T-helper 2 cell treated with Interferon-gamma antibody and Interleukin-4, amounts not matched to agents 5 μg/mL and 100 μg/mL, for 36 hours (primary cell): ENCODE measurements at regions not wholly inside any gene's neighbourhood (a gene's known extent, or its start where the extent isn't known, plus 50 kb on each side); places are given as distances from the start of the nearest gene placed in this dataset.
"Not testable (repeated sequence)": the region's sequence is repeated elsewhere in the genome, so short reads cannot be mapped to it uniquely, and the experiment has no call there.

ENCODE experiments used
- DNase-seq: peaks from one replicate; pipeline ENCODE4 v3.0.0; 2021; ENCODE audit warnings: low spot score
- H3K27ac Mint-ChIP-seq: one replicate; pipeline ENCODE4 v1.8.0; 2021; ENCODE audit warnings: mild to moderate bottlenecking, mixed read lengths
- H3K27me3 Mint-ChIP-seq: one replicate; pipeline ENCODE4 v1.8.0; 2021; ENCODE audit warnings: low read depth, mixed read lengths
- H3K36me3 Mint-ChIP-seq: one replicate; pipeline ENCODE4 v1.8.0; 2021; ENCODE audit warnings: low read depth, mixed read lengths
- H3K4me1 Mint-ChIP-seq: one replicate; pipeline ENCODE4 v1.8.0; 2021; ENCODE audit warnings: low read depth, mixed read lengths
- H3K4me3 Mint-ChIP-seq: one replicate; pipeline ENCODE4 v1.8.0; 2022; ENCODE audit warnings: mild to moderate bottlenecking, moderate library complexity, mixed read lengths
- H3K9me3 Mint-ChIP-seq: one replicate; pipeline ENCODE4 v1.8.0; 2021; ENCODE audit warnings: mixed read lengths

- no peaks in the 10 kb centered on the region for H3K4me1 Mint-ChIP-seq
- DNase-seq, result no peak
- H3K36me3 Mint-ChIP-seq, result no peaks in the 10 kb centered on the region
- no peak overlapping the region for H3K4me3 Mint-ChIP-seq
- no peak overlapping the region for H3K27ac Mint-ChIP-seq
- no peaks in the 10 kb centered on the region for H3K27me3 Mint-ChIP-seq
- H3K9me3 Mint-ChIP-seq, result peaks cover 30% of the 10 kb centered on the region
Measured at GRCh38 chr5:101505891-101506570, 602.9 kb upstream of the ST8SIA4 start.

GRCh38 chr5:101482931-101483330 lies 579.8 kb upstream of the ST8SIA4 start:
- H3K4me1 Mint-ChIP-seq, result no peaks in the 10 kb centered on the region
- H3K27me3 Mint-ChIP-seq, result no peaks in the 10 kb centered on the region
- H3K4me3 Mint-ChIP-seq, result no peak overlapping the region
- DNase-seq, result no peak
- H3K9me3 Mint-ChIP-seq, result no peaks in the 10 kb centered on the region
- no peaks in the 10 kb centered on the region for H3K36me3 Mint-ChIP-seq
- H3K27ac Mint-ChIP-seq, result no peak overlapping the region

GRCh38 chr5:101473483-101473882 lies 570.4 kb upstream of the ST8SIA4 start:
- no peak overlapping the region for H3K4me3 Mint-ChIP-seq
- no peaks in the 10 kb centered on the region for H3K9me3 Mint-ChIP-seq
- H3K27ac Mint-ChIP-seq, result no peak overlapping the region
- no peak for DNase-seq
- no peaks in the 10 kb centered on the region for H3K36me3 Mint-ChIP-seq
- H3K4me1 Mint-ChIP-seq, result no peaks in the 10 kb centered on the region
- H3K27me3 Mint-ChIP-seq, result no peaks in the 10 kb centered on the region

GRCh38 chr5:101461455-101461854 lies 558.4 kb upstream of the ST8SIA4 start:
- Mint-ChIP-seq H3K4me3 (no peak overlapping the region), H3K27me3 (no peaks in the 10 kb centered on the region), H3K4me1 (no peaks in the 10 kb centered on the region), H3K36me3 (no peaks in the 10 kb centered on the region), H3K27ac (no peak overlapping the region), H3K9me3 (no peaks in the 10 kb centered on the region)
- no peak for DNase-seq

GRCh38 chr5:101458587-101458986 lies 555.5 kb upstream of the ST8SIA4 start:
- H3K4me1 Mint-ChIP-seq, result no peaks in the 10 kb centered on the region
- no peak overlapping the region for H3K4me3 Mint-ChIP-seq
- no peaks in the 10 kb centered on the region for H3K36me3 Mint-ChIP-seq
- H3K9me3 Mint-ChIP-seq, result no peaks in the 10 kb centered on the region
- H3K27me3 Mint-ChIP-seq, result no peaks in the 10 kb centered on the region
- no peak for DNase-seq
- H3K27ac Mint-ChIP-seq, result no peak overlapping the region

- H3K27ac Mint-ChIP-seq, result no peak overlapping the region
- no peaks in the 10 kb centered on the region for H3K4me1 Mint-ChIP-seq
- H3K36me3 Mint-ChIP-seq, result no peaks in the 10 kb centered on the region
- no peaks in the 10 kb centered on the region for H3K27me3 Mint-ChIP-seq
- H3K4me3 Mint-ChIP-seq, result no peak overlapping the region
- no peak for DNase-seq
- H3K9me3 Mint-ChIP-seq, result no peaks in the 10 kb centered on the region
Measured at GRCh38 chr5:101455851-101456250, 552.8 kb upstream of the ST8SIA4 start.

- H3K27ac Mint-ChIP-seq, result no peak overlapping the region
- H3K9me3 Mint-ChIP-seq, result no peaks in the 10 kb centered on the region
- H3K36me3 Mint-ChIP-seq, result no peaks in the 10 kb centered on the region
- DNase-seq, result no peak
- H3K4me3 Mint-ChIP-seq, result no peak overlapping the region
- no peaks in the 10 kb centered on the region for H3K4me1 Mint-ChIP-seq
- no peaks in the 10 kb centered on the region for H3K27me3 Mint-ChIP-seq
Measured at GRCh38 chr5:101455048-101455447, 552.0 kb upstream of the ST8SIA4 start.

- DNase-seq, result not testable (repeated sequence)
Measured at GRCh38 chr5:101442281-101442680, 539.2 kb upstream of the ST8SIA4 start.

GRCh38 chr5:101440173-101440572 lies 537.1 kb upstream of the ST8SIA4 start:
- no peaks in the 10 kb centered on the region for H3K27me3 Mint-ChIP-seq
- H3K4me3 Mint-ChIP-seq, result no peak overlapping the region
- DNase-seq, result no peak
- peaks cover 8% of the 10 kb centered on the region for H3K9me3 Mint-ChIP-seq
- H3K36me3 Mint-ChIP-seq, result no peaks in the 10 kb centered on the region
- no peak overlapping the region for H3K27ac Mint-ChIP-seq
- H3K4me1 Mint-ChIP-seq, result no peaks in the 10 kb centered on the region

More at GRCh38 chr5:101442281-101442680, 539.2 kb upstream of the ST8SIA4 start:
- not testable (repeated sequence) for H3K4me3 Mint-ChIP-seq, H3K27me3 Mint-ChIP-seq, H3K4me1 Mint-ChIP-seq, H3K36me3 Mint-ChIP-seq, H3K27ac Mint-ChIP-seq, H3K9me3 Mint-ChIP-seq

- Mint-ChIP-seq H3K36me3 (no peaks in the 10 kb centered on the region), H3K27ac (no peak overlapping the region), H3K9me3 (no peaks in the 10 kb centered on the region), H3K4me3 (no peak overlapping the region), H3K4me1 (no peaks in the 10 kb centered on the region), H3K27me3 (no peaks in the 10 kb centered on the region)
- DNase-seq, result no peak
Measured at GRCh38 chr5:101437351-101437750, 534.3 kb upstream of the ST8SIA4 start.

GRCh38 chr5:101435768-101436167 lies 532.7 kb upstream of the ST8SIA4 start:
- no peaks in the 10 kb centered on the region for H3K27me3 Mint-ChIP-seq
- no peaks in the 10 kb centered on the region for H3K36me3 Mint-ChIP-seq
- DNase-seq, result no peak
- H3K4me1 Mint-ChIP-seq, result no peaks in the 10 kb centered on the region
- no peak overlapping the region for H3K27ac Mint-ChIP-seq
- no peaks in the 10 kb centered on the region for H3K9me3 Mint-ChIP-seq
- H3K4me3 Mint-ChIP-seq, result no peak overlapping the region

GRCh38 chr5:101431201-101431600 lies 528.1 kb upstream of the ST8SIA4 start:
- no peaks in the 10 kb centered on the region for H3K27me3 Mint-ChIP-seq
- H3K9me3 Mint-ChIP-seq, result no peaks in the 10 kb centered on the region
- no peaks in the 10 kb centered on the region for H3K4me1 Mint-ChIP-seq
- no peak for DNase-seq
- H3K27ac Mint-ChIP-seq, result no peak overlapping the region
- H3K4me3 Mint-ChIP-seq, result no peak overlapping the region
- H3K36me3 Mint-ChIP-seq, result no peaks in the 10 kb centered on the region

GRCh38 chr5:101430551-101430950 lies 527.5 kb upstream of the ST8SIA4 start:
- DNase-seq, result no peak
- H3K9me3 Mint-ChIP-seq, result no peaks in the 10 kb centered on the region
- H3K36me3 Mint-ChIP-seq, result no peaks in the 10 kb centered on the region
- H3K4me1 Mint-ChIP-seq, result no peaks in the 10 kb centered on the region
- no peaks in the 10 kb centered on the region for H3K27me3 Mint-ChIP-seq
- H3K27ac Mint-ChIP-seq, result no peak overlapping the region
- H3K4me3 Mint-ChIP-seq, result no peak overlapping the region

GRCh38 chr5:101429241-101429640 lies 526.2 kb upstream of the ST8SIA4 start:
- Mint-ChIP-seq H3K27me3 (no peaks in the 10 kb centered on the region), H3K4me1 (no peaks in the 10 kb centered on the region), H3K27ac (no peak overlapping the region), H3K4me3 (no peak overlapping the region), H3K36me3 (no peaks in the 10 kb centered on the region), H3K9me3 (no peaks in the 10 kb centered on the region)
- DNase-seq, result no peak

- Mint-ChIP-seq H3K4me1 (no peaks in the 10 kb centered on the region), H3K36me3 (no peaks in the 10 kb centered on the region), H3K9me3 (no peaks in the 10 kb centered on the region), H3K4me3 (no peak overlapping the region), H3K27me3 (no peaks in the 10 kb centered on the region), H3K27ac (no peak overlapping the region)
- DNase-seq, result no peak
Measured at GRCh38 chr5:101425339-101425859, 522.3 kb upstream of the ST8SIA4 start.
